ENCODE measurements at regions not wholly inside any gene's neighbourhood (a gene's known extent, or its start where the extent isn't known, plus 50 kb on each side); places are given as distances from the start of the nearest gene placed in this dataset.
"Not testable (repeated sequence)": the region's sequence is repeated elsewhere in the genome, so short reads cannot be mapped to it uniquely, and the experiment has no call there.

- DNase-seq (ENCODE audit: low read depth in 2 of 2, low spot score in 1 of 2): no peak
Measured at GRCh38 chr22:23382428-23383218, 197.5 kb downstream of the IGLL1 start.

- DNase-seq (ENCODE audit: low read depth in 2 of 2, low spot score in 1 of 2): no peak
Measured at GRCh38 chr22:23381661-23382427, 198.2 kb downstream of the IGLL1 start.

GRCh38 chr22:23380911-23381310 is 199.2 kb downstream of the IGLL1 start:
- DNase-seq (ENCODE audit: low read depth in 2 of 2, low spot score in 1 of 2): no peak

GRCh38 chr22:23380230-23380573 is 199.9 kb downstream of the IGLL1 start:
- DNase-seq (ENCODE audit: low read depth in 2 of 2, low spot score in 1 of 2): no peak

GRCh38 chr22:23379540-23380229 is 199.4 kb downstream of the BCR start:
- not testable (repeated sequence) for DNase-seq (ENCODE audit: low read depth in 2 of 2, low spot score in 1 of 2)

GRCh38 chr22:23377767-23378166 is 197.5 kb downstream of the BCR start:
- DNase-seq (ENCODE audit: low read depth in 2 of 2, low spot score in 1 of 2): no peak

GRCh38 chr22:23376256-23376655 is 195.9 kb downstream of the BCR start:
- no peak for DNase-seq (ENCODE audit: low read depth in 2 of 2, low spot score in 1 of 2)

- DNase-seq (ENCODE audit: low read depth in 2 of 2, low spot score in 1 of 2): no peak
Measured at GRCh38 chr22:23375031-23375827, 194.9 kb downstream of the BCR start.

GRCh38 chr22:23373601-23374000 is 193.3 kb downstream of the BCR start:
- no peak for DNase-seq (ENCODE audit: low read depth in 2 of 2, low spot score in 1 of 2)

GRCh38 chr22:23370251-23370650 is 189.9 kb downstream of the BCR start:
- DNase-seq (ENCODE audit: low read depth in 2 of 2, low spot score in 1 of 2): no peak

GRCh38 chr22:23369054-23369685 is 188.9 kb downstream of the BCR start:
- no peak for DNase-seq (ENCODE audit: low read depth in 2 of 2, low spot score in 1 of 2)

Measured in stimulated activated CD8-positive, alpha-beta memory T cell treated with anti-CD3 and anti-CD28 coated beads, Interleukin-4, amount 100 ng/mL, for 1 hour (primary cell).